ENCODE measurements at regions not wholly inside any gene's neighbourhood (a gene's known extent, or its start where the extent isn't known, plus 50 kb on each side); places are given as distances from the start of the nearest gene placed in this dataset.
"Not testable (repeated sequence)": the region's sequence is repeated elsewhere in the genome, so short reads cannot be mapped to it uniquely, and the experiment has no call there.

DNA sequence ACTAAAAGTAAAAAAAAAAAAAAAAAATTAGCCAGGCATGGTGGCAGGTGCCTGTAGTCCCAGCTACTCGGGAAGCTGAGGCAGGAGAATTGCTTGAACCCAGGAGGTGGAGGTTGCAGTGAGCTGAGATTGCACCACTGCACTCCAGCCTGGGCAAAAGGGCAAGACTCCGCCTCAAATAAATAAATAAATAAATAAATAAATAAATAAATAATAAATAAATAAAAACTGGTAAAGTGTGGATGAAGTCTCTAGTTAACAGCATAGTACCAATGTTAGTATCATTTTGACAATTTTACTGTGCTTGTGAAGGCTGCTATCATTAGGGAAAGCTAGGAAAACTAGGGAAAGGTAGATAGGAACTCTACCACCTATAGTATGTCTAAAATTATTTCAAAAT is 581.0 kb upstream of the ID4 start:
- TF ChIP-seq, protein P1, sequence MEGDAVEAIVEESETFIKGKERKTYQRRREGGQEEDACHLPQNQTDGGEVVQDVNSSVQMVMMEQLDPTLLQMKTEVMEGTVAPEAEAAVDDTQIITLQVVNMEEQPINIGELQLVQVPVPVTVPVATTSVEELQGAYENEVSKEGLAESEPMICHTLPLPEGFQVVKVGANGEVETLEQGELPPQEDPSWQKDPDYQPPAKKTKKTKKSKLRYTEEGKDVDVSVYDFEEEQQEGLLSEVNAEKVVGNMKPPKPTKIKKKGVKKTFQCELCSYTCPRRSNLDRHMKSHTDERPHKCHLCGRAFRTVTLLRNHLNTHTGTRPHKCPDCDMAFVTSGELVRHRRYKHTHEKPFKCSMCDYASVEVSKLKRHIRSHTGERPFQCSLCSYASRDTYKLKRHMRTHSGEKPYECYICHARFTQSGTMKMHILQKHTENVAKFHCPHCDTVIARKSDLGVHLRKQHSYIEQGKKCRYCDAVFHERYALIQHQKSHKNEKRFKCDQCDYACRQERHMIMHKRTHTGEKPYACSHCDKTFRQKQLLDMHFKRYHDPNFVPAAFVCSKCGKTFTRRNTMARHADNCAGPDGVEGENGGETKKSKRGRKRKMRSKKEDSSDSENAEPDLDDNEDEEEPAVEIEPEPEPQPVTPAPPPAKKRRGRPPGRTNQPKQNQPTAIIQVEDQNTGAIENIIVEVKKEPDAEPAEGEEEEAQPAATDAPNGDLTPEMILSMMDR (conservative IDR thresholded peaks at IDR 0.05), result not testable (repeated sequence)
- not testable (repeated sequence) for TF ChIP-seq EZH2 (IDR thresholded peaks at IDR 0.05; ENCODE audit: low read depth)

Measured in PC-9 (cell line).